Pancreas (tissue), 10 donors: ENCODE measurements at regions not wholly inside any gene's neighbourhood (a gene's known extent, or its start where the extent isn't known, plus 50 kb on each side); places are given as distances from the start of the nearest gene placed in this dataset.

ENCODE experiments used
- ATAC-seq, 4 donors: fragments of 200-7000 bp; cut with Tn5 transposase; one replicate each; pipeline versions ENCODE4 v1.8.0 to v1.9.1; 2020; ENCODE audit warnings: mild to moderate bottlenecking in 4 of 4, moderate library complexity in 4 of 4
- DNase-seq, 6 donors: peaks; one replicate each; pipeline ENCODE4 v3.0.0-alpha.2; 2020
- FAIRE-seq: peaks from 2 replicates; lab custom pipeline; 2012; peaks lifted over from hg19 to GRCh38; lab: Jason Lieb, UNC
- H3K27ac ChIP-seq, 4 donors: fragments of 200-600 bp; sonication (generic); 1 replicate in 3 of 4; 2 replicates in 1 of 4; pipeline versions ENCODE4 v1.5.0 to v1.8.0; 2020
- H3K27me3 ChIP-seq, 4 donors: fragments of 200-600 bp; one replicate each; pipeline ENCODE4 v1.8.0; 2021
- H3K36me3 ChIP-seq, 3 donors: fragments of 200-600 bp; sonication (generic) in 1 of 3; one replicate each; pipeline versions ENCODE4 v1.5.0 to v1.8.0; 2020 to 2021
- H3K4me1 ChIP-seq, 3 donors: fragments of 200-600 bp; one replicate each; pipeline ENCODE4 v1.8.0; 2021
- H3K4me3 ChIP-seq, 4 donors: fragments of 200-600 bp; sonication (generic) in 2 of 4; one replicate each; pipeline versions ENCODE4 v1.5.0 to v1.8.0; 2020 to 2021
- H3K9me3 ChIP-seq, 4 donors: fragments of 200-600 bp; one replicate each; pipeline ENCODE4 v1.8.0; 2021
- CTCF ChIP-seq, 4 donors: fragments of 200-600 bp; sonication (generic) in 3 of 4; IDR thresholded peaks; one replicate each; pipeline versions ENCODE4 v1.5.0 to v1.8.0; 2021; ENCODE audit warnings: antibody characterized with exemption in 4 of 4
- WGBS, 2 donors: extraction: QIAGEN DNeasy Blood & Tissue Kit; methylation state at CpG; one replicate each; pipeline ENCODE4 v1.1.7; 2013; 5-methylcytosine and 5-hydroxymethylcytosine counted together
- intact Hi-C, 3 donors: fragments of 100-400 bp; cut with DNase I; formaldehyde crosslinking; loops; one replicate each; pipeline versions ENCODE4 v1.11.1 to v1.14.2; 2022
- donor health status: healthy with polysubstance abuse.
- donor health status: DM: no; HTN: no; CAD: no; lungs with moderate emphysema.
- donor health status: DM: no; HTN: no; CAD: no.
- donor health status: control.
- donor health status: control.
- donor health status: Bipolar disorder and iron deficiency.
- donor health status: DM: yes; HTN: yes; CAD: no.
- donor health status: DM: no; HTN: no; CAD: no.
- donor health status: DM: no; HTN: no; CAD: no.
- donor health status: DM: yes; HTN: yes; CAD: no.

GRCh38 chr3:118550122-118550521 lies 484.5 kb downstream of the IGSF11 start:
- Histone ChIP-seq H3K36me3 (no peaks in the 10 kb centered on the region), H3K27me3 (no peaks in the 10 kb centered on the region), H3K4me3 (no peak overlapping the region), H3K4me1 (no peaks in the 10 kb centered on the region), H3K27ac (no peak overlapping the region), H3K9me3 (no peaks in the 10 kb centered on the region)
- intact Hi-C loops = no loop called here
- ATAC-seq (no peak), FAIRE-seq (no peak), DNase-seq (no peak)
- 43 to 46% methylated on average over 2 of the region's 2 CpGs for WGBS, 2 donors
- TF ChIP-seq CTCF (IDR thresholded peaks at IDR 0.05) = no peak

- intact Hi-C loops = no loop called here
- FAIRE-seq (no peak), ATAC-seq (no peak)
These were observed 484.1 kb downstream of the IGSF11 start for GRCh38 chr3:118550556-118550955.

GRCh38 chr3:118554148-118554838 lies 480.4 kb downstream of the IGSF11 start:
- 81 to 86% methylated on average over 5 of the region's 5 CpGs for WGBS, 2 donors
- H3K27me3 ChIP-seq = no peaks in the 10 kb centered on the region
- TF ChIP-seq CTCF (IDR thresholded peaks at IDR 0.05) = no peak
- FAIRE-seq (no peak), DNase-seq (no peak), ATAC-seq (no peak)
- H3K4me3 ChIP-seq = no peak overlapping the region
- H3K9me3 ChIP-seq = no peaks in the 10 kb centered on the region
- intact Hi-C loops = no loop called here
- no peaks in the 10 kb centered on the region for H3K36me3 ChIP-seq
- no peak overlapping the region for H3K27ac ChIP-seq
- H3K4me1 ChIP-seq = peaks cover 0 to 5% (median 0%) of the 10 kb centered on the region in 3 donors

More at GRCh38 chr3:118550556-118550955, 484.1 kb downstream of the IGSF11 start:
- TF ChIP-seq CTCF (IDR thresholded peaks at IDR 0.05) = no peak
- Histone ChIP-seq H3K27ac (no peak overlapping the region), H3K4me3 (no peak overlapping the region), H3K36me3 (no peaks in the 10 kb centered on the region), H3K27me3 (no peaks in the 10 kb centered on the region), H3K4me1 (no peaks in the 10 kb centered on the region), H3K9me3 (no peaks in the 10 kb centered on the region)
- DNase-seq = no peak

- FAIRE-seq (no peak), ATAC-seq (no peak), DNase-seq (no peak)
- TF ChIP-seq CTCF (IDR thresholded peaks at IDR 0.05) = no peak
- no peaks in the 10 kb centered on the region for H3K36me3 ChIP-seq
- no peaks in the 10 kb centered on the region for H3K27me3 ChIP-seq
- no peaks in the 10 kb centered on the region for H3K9me3 ChIP-seq
- intact Hi-C loops = no loop called here
- H3K4me3 ChIP-seq = no peak overlapping the region
- H3K27ac ChIP-seq = no peak overlapping the region
- peaks cover 0 to 5% (median 0%) of the 10 kb centered on the region in 3 donors for H3K4me1 ChIP-seq
These were observed 477.7 kb downstream of the IGSF11 start for GRCh38 chr3:118556983-118557382.

GRCh38 chr3:118557513-118557912 lies 477.1 kb downstream of the IGSF11 start:
- ATAC-seq = no peak
- no peaks in the 10 kb centered on the region for H3K9me3 ChIP-seq
- no peaks in the 10 kb centered on the region for H3K36me3 ChIP-seq
- no peak for FAIRE-seq
- H3K4me1 ChIP-seq = peaks cover 0 to 5% (median 0%) of the 10 kb centered on the region in 3 donors
- DNase-seq = no peak
- intact Hi-C loops = no loop called here
- TF ChIP-seq CTCF (IDR thresholded peaks at IDR 0.05) = no peak
- no peak overlapping the region for H3K27ac ChIP-seq
- H3K27me3 ChIP-seq = no peaks in the 10 kb centered on the region
- no peak overlapping the region for H3K4me3 ChIP-seq
- 13 to 17% methylated on average over 3 of the region's 3 CpGs for WGBS, 2 donors
